ENCODE measurements at regions not wholly inside any gene's neighbourhood (a gene's known extent, or its start where the extent isn't known, plus 50 kb on each side); places are given as distances from the start of the nearest gene placed in this dataset.

- Histone ChIP-seq H3K9me3 (ENCODE audit: severe bottlenecking) (no peaks in the 10 kb centered on the region), H3K27ac (ENCODE audit: poor library complexity, severe bottlenecking) (no peak overlapping the region), H3K4me3 (ENCODE audit: severe bottlenecking) (no peak overlapping the region), H3K27me3 (ENCODE audit: insufficient read depth, poor library complexity, severe bottlenecking) (no peaks in the 10 kb centered on the region), H3K4me1 (ENCODE audit: insufficient read depth, poor library complexity, severe bottlenecking) (peaks cover 6% of the 10 kb centered on the region), H3K36me3 (ENCODE audit: low read depth) (no peaks in the 10 kb centered on the region)
- ATAC-seq (ENCODE audit: low read depth) = peak; percentile 95
- peak; percentile 83 for DNase-seq (ENCODE audit: low spot score)
- peak; percentile 51 for TF ChIP-seq CTCF (IDR thresholded peaks at IDR 0.05; ENCODE audit: poor library complexity, severe bottlenecking)
Measured at GRCh38 chr19:13621413-13621812, 115.1 kb upstream of the CACNA1A start.

GRCh38 chr19:13619203-13619632, 112.9 kb upstream of the CACNA1A start:
- DNase-seq (ENCODE audit: low spot score) (no peak), ATAC-seq (ENCODE audit: low read depth) (peak; percentile 33; the same call in 1 of the 3 replicates)
- peaks cover 6% of the 10 kb centered on the region for H3K4me1 ChIP-seq (ENCODE audit: insufficient read depth, poor library complexity, severe bottlenecking)
- H3K9me3 ChIP-seq (ENCODE audit: severe bottlenecking) = no peaks in the 10 kb centered on the region
- no peak overlapping the region for H3K27ac ChIP-seq (ENCODE audit: poor library complexity, severe bottlenecking)
- H3K4me3 ChIP-seq (ENCODE audit: severe bottlenecking) = no peak overlapping the region
- no peaks in the 10 kb centered on the region for H3K36me3 ChIP-seq (ENCODE audit: low read depth)
- no peaks in the 10 kb centered on the region for H3K27me3 ChIP-seq (ENCODE audit: insufficient read depth, poor library complexity, severe bottlenecking)
- no peak for TF ChIP-seq CTCF (IDR thresholded peaks at IDR 0.05; ENCODE audit: poor library complexity, severe bottlenecking)

- ATAC-seq (ENCODE audit: low read depth) = no peak
- Histone ChIP-seq H3K4me3 (ENCODE audit: severe bottlenecking) (no peak overlapping the region), H3K27ac (ENCODE audit: poor library complexity, severe bottlenecking) (no peak overlapping the region), H3K27me3 (ENCODE audit: insufficient read depth, poor library complexity, severe bottlenecking) (no peaks in the 10 kb centered on the region), H3K4me1 (ENCODE audit: insufficient read depth, poor library complexity, severe bottlenecking) (no peaks in the 10 kb centered on the region), H3K36me3 (ENCODE audit: low read depth) (no peaks in the 10 kb centered on the region), H3K9me3 (ENCODE audit: severe bottlenecking) (no peaks in the 10 kb centered on the region)
- no peak for DNase-seq (ENCODE audit: low spot score)
- TF ChIP-seq CTCF (IDR thresholded peaks at IDR 0.05; ENCODE audit: poor library complexity, severe bottlenecking) = no peak
Measured at GRCh38 chr19:13615890-13616289, 109.6 kb upstream of the CACNA1A start.

GRCh38 chr19:13613447-13613846, 107.2 kb upstream of the CACNA1A start:
- Histone ChIP-seq H3K27ac (ENCODE audit: poor library complexity, severe bottlenecking) (no peak overlapping the region), H3K36me3 (ENCODE audit: low read depth) (no peaks in the 10 kb centered on the region), H3K4me3 (ENCODE audit: severe bottlenecking) (no peak overlapping the region), H3K9me3 (ENCODE audit: severe bottlenecking) (no peaks in the 10 kb centered on the region), H3K27me3 (ENCODE audit: insufficient read depth, poor library complexity, severe bottlenecking) (no peaks in the 10 kb centered on the region), H3K4me1 (ENCODE audit: insufficient read depth, poor library complexity, severe bottlenecking) (no peaks in the 10 kb centered on the region)
- TF ChIP-seq CTCF (IDR thresholded peaks at IDR 0.05; ENCODE audit: poor library complexity, severe bottlenecking) = no peak
- DNase-seq (ENCODE audit: low spot score) (no peak), ATAC-seq (ENCODE audit: low read depth) (no peak)

DNA sequence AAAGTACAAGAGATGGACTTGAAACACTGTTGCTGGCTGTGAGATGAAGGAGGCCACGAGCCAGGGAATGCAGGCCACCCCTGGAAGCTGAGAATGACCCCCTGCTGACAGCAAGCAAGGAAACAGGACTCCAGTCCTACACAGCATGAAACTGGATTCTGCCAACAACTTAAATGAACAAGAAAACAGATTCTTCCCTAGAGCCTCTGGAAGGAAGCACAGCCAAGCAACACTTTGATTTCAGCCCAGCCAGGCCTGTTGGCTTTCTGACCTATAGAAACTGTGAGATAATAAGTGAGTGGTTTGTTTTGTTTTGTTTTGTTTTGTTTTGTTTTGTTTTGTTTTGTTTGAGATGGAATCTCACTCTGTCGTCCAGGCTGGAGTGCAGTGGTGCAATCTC, 105.3 kb upstream of the CACNA1A start:
- ATAC-seq (ENCODE audit: low read depth) (no peak), DNase-seq (ENCODE audit: low spot score) (no peak)
- Histone ChIP-seq H3K27me3 (ENCODE audit: insufficient read depth, poor library complexity, severe bottlenecking) (no peaks in the 10 kb centered on the region), H3K4me1 (ENCODE audit: insufficient read depth, poor library complexity, severe bottlenecking) (no peaks in the 10 kb centered on the region), H3K27ac (ENCODE audit: poor library complexity, severe bottlenecking) (no peak overlapping the region), H3K4me3 (ENCODE audit: severe bottlenecking) (no peak overlapping the region), H3K9me3 (ENCODE audit: severe bottlenecking) (no peaks in the 10 kb centered on the region), H3K36me3 (ENCODE audit: low read depth) (no peaks in the 10 kb centered on the region)
- TF ChIP-seq CTCF (IDR thresholded peaks at IDR 0.05; ENCODE audit: poor library complexity, severe bottlenecking) = no peak
